Astrocyte (in vitro differentiated cells and primary cell): ENCODE measurements at regions not wholly inside any gene's neighbourhood (a gene's known extent, or its start where the extent isn't known, plus 50 kb on each side); places are given as distances from the start of the nearest gene placed in this dataset.

Experiments used
- EZH2 ChIP-seq: IDR thresholded peaks from 2 replicates; pipeline ENCODE4 v1.6.1; 2012; ENCODE audit warnings: mild to moderate bottlenecking, low read length, inconsistent platforms; ENCODE audit not compliant: insufficient read depth
- TF ChIP-seq, protein P1 (sequence below): IDR thresholded peaks from 2 replicates; pipeline ENCODE4 v1.5.1; 2011; ENCODE audit warnings: low read depth, mild to moderate bottlenecking, inconsistent platforms, low read length, moderate library complexity; ENCODE audit not compliant: insufficient read depth

DNA sequence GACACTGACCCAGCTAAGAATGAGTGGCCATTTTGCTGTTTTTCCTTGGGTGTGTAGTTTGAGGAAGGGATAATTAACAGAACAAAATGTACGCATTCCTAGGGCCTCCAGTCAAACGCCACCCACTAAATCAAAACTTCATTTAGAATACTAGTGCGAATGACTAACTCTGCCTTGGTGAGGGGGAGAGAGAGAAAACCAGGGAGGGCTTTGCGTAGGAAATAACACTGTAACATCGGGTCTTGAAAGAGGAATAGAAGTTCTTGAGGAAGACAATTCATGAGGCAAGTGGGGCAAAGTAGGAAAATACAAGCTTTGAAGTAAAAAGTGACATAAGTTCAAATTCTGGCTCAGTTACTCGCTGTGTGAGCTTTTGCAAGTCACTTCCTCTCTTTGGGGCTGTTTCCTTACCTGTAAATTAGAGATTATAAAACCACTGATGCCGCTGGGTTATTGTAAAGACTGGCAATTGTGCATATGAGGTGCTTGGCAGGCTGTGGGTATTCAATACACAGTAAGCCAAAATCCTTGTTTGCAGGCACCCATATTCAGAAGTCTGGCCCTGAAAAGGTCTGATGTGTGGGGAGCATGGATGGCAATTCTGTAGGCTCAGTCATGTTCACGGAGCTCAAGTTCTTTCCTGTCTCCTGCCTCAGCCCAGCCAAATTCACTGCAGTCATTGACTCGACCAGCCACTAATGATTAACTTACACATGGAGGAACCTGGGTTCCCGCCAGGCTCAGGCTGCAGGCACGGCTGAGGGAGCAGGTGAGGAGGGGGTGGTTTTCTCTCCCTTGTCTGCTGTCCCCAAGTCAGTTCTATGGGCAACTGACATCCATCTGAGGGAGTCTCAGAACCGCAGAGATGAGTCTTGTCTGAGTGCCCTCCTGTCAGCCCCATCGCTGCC lies 140.3 kb upstream of the CSF3R start:
- TF ChIP-seq, protein P1, sequence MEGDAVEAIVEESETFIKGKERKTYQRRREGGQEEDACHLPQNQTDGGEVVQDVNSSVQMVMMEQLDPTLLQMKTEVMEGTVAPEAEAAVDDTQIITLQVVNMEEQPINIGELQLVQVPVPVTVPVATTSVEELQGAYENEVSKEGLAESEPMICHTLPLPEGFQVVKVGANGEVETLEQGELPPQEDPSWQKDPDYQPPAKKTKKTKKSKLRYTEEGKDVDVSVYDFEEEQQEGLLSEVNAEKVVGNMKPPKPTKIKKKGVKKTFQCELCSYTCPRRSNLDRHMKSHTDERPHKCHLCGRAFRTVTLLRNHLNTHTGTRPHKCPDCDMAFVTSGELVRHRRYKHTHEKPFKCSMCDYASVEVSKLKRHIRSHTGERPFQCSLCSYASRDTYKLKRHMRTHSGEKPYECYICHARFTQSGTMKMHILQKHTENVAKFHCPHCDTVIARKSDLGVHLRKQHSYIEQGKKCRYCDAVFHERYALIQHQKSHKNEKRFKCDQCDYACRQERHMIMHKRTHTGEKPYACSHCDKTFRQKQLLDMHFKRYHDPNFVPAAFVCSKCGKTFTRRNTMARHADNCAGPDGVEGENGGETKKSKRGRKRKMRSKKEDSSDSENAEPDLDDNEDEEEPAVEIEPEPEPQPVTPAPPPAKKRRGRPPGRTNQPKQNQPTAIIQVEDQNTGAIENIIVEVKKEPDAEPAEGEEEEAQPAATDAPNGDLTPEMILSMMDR: no peak
- TF ChIP-seq EZH2: no peak
